HT-29 (cell line): ENCODE measurements at regions not wholly inside any gene's neighbourhood (a gene's known extent, or its start where the extent isn't known, plus 50 kb on each side); places are given as distances from the start of the nearest gene placed in this dataset.
"Not testable (repeated sequence)": the region's sequence is repeated elsewhere in the genome, so short reads cannot be mapped to it uniquely, and the experiment has no call there.

Source experiments
- DNase-seq: peaks from one replicate; pipeline ENCODE4 v3.0.0-alpha.2; 2015; ENCODE audit warnings: low spot score

- no peak for DNase-seq
Observed at GRCh38 chr15:66635006-66635405, 67.0 kb upstream of the SMAD6 start.

GRCh38 chr15:66635817-66636216 lies 66.2 kb upstream of the SMAD6 start:
- DNase-seq = no peak

- DNase-seq = not testable (repeated sequence)
Observed at GRCh38 chr15:66637044-66637443, 65.0 kb upstream of the SMAD6 start.

GRCh38 chr15:66638377-66638776 lies 63.7 kb upstream of the SMAD6 start:
- DNase-seq = no peak

GRCh38 chr15:66641485-66642315 lies 60.3 kb upstream of the SMAD6 start:
- DNase-seq = no peak

- no peak for DNase-seq
Observed at GRCh38 chr15:66642514-66642913, 59.5 kb upstream of the SMAD6 start.

GRCh38 chr15:66643033-66643432 lies 59.0 kb upstream of the SMAD6 start:
- DNase-seq = no peak

GRCh38 chr15:66644000-66644787 lies 57.8 kb upstream of the SMAD6 start:
- no peak for DNase-seq

- no peak for DNase-seq
Observed at GRCh38 chr15:66644869-66645268, 57.2 kb upstream of the SMAD6 start.

- no peak for DNase-seq
Observed at GRCh38 chr15:66646308-66646707, 55.7 kb upstream of the SMAD6 start.

GRCh38 chr15:66646799-66647198 lies 55.2 kb upstream of the SMAD6 start:
- DNase-seq = no peak

- no peak for DNase-seq
Observed at GRCh38 chr15:66647358-66647757, 54.7 kb upstream of the SMAD6 start.

- DNase-seq = no peak
Observed at GRCh38 chr15:66648588-66648987, 53.4 kb upstream of the SMAD6 start.

- DNase-seq = no peak
Observed at GRCh38 chr15:66649235-66649984, 52.6 kb upstream of the SMAD6 start.

- no peak for DNase-seq
Observed at GRCh38 chr15:66650433-66650832, 51.6 kb upstream of the SMAD6 start.

- no peak for DNase-seq
Observed at GRCh38 chr15:66651198-66651597, 50.8 kb upstream of the SMAD6 start.

GRCh38 chr15:66651913-66652642 lies 50.0 kb upstream of the SMAD6 start:
- DNase-seq = no peak
